LNCAP (cell line): ENCODE measurements at regions not wholly inside any gene's neighbourhood (a gene's known extent, or its start where the extent isn't known, plus 50 kb on each side); places are given as distances from the start of the nearest gene placed in this dataset.

Experiments
- TF ChIP-seq, protein P1 (sequence below): fragments of 450-650 bp; IDR thresholded peaks from 2 replicates; pipeline ENCODE4 v1.5.1; 2017; ENCODE audit warnings: mild to moderate bottlenecking

DNA sequence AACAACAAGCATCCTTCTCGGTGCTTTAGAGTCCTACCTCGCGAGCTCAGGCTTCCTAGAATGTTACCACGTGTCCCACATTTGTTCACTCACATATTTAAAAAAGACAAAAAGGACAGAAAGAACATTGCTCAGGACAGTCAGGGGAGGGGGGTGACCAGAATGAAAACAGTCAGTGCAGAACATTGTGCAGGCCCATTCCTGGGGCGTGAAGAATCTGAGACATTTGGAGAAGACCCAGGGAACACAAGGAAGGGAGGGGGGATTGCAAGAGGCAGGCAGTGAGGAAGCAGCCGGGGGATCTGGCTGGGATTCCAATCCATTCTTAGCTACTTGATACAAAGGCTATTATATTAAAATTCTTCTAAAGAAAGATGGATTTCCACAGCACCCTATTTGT lies 270.4 kb upstream of the CITED2 start:
- TF ChIP-seq, protein P1, sequence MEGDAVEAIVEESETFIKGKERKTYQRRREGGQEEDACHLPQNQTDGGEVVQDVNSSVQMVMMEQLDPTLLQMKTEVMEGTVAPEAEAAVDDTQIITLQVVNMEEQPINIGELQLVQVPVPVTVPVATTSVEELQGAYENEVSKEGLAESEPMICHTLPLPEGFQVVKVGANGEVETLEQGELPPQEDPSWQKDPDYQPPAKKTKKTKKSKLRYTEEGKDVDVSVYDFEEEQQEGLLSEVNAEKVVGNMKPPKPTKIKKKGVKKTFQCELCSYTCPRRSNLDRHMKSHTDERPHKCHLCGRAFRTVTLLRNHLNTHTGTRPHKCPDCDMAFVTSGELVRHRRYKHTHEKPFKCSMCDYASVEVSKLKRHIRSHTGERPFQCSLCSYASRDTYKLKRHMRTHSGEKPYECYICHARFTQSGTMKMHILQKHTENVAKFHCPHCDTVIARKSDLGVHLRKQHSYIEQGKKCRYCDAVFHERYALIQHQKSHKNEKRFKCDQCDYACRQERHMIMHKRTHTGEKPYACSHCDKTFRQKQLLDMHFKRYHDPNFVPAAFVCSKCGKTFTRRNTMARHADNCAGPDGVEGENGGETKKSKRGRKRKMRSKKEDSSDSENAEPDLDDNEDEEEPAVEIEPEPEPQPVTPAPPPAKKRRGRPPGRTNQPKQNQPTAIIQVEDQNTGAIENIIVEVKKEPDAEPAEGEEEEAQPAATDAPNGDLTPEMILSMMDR, result no peak

GRCh38 chr6:139643986-139644385 lies 269.5 kb upstream of the CITED2 start:
- TF ChIP-seq, protein P1, result no peak

DNA sequence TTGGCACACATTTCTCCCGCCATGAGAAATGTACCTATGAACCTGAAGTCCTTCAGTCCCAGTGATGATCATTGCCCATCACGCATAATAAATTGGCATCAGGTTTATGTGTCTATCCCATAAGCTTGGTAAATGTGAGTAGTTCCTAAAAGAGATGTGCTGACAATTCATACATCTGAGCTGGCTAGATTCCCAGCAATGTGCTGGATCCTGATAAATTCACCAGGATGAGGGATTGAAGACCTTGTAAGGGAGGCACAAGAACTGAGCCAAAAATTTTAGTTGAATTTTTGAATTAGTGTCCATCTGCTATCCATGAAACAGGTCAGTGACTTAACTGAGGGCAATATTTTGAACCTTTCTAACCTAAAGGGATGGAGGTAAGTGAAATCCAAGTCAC lies 267.9 kb upstream of the CITED2 start:
- TF ChIP-seq, protein P1, result no peak

DNA sequence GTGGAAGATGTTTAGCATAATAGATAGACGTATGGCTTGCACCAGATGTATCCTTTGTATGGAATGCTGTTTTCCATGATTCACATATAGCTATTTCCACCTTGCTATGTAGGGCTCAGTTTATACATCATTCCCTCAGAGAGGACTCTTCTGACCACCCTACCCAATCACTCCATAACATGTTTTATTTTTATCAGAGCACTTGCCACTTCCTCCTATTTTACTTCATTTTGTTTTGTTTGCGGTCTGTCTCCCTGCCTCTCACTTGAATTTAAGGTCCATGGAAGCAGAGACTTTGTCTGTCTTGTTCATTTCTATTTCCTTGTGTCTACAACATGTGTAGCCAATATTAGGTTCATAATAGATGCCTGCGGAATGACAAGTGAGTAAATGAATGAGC lies 266.9 kb upstream of the CITED2 start:
- TF ChIP-seq, protein P1, result no peak

DNA sequence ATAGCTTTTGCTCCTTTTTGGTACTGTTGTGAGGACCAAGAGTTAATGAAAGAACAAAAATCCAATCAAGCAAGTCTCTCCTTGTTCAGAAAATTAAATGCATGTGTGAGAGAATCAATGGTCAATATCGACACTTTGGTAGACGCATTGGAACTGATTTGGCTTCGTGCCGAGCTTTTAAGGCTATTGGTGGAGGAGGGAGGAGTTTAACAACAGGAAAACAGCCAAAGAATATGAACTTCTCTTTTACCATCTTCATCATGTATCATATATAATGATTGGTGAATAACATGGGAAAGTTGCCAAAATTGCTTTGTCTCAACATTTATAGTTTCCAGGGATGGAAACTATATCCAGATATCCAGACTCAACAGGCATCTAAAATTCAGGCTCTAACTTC lies 266.5 kb upstream of the CITED2 start:
- TF ChIP-seq, protein P1, result no peak

- TF ChIP-seq, protein P1, result no peak
Observed at GRCh38 chr6:139640448-139640847, 266.0 kb upstream of the CITED2 start.

DNA sequence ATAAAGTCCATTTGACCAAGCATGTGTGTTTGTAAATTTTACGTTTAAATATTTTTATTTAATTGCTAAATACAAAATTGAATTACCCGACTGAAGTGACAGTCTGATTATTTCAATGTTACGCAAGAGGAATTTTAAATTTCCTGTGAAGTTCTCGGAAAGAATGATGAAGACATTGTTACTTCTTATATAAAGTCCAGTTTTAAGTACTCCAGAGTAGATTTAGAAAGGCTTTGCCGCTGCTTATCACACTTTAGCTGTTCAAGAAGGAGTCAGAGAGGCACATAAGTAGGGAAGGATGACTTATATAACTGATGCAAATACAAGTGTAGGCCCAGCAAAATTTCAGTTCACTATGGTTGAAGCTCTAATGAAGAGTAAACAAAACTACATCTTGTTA lies 265.1 kb upstream of the CITED2 start:
- TF ChIP-seq, protein P1, result no peak

- TF ChIP-seq, protein P1, result no peak
Observed at GRCh38 chr6:139638179-139638941, 263.9 kb upstream of the CITED2 start.
